ENCODE measurements at regions not wholly inside any gene's neighbourhood (a gene's known extent, or its start where the extent isn't known, plus 50 kb on each side); places are given as distances from the start of the nearest gene placed in this dataset.
"Not testable (repeated sequence)": the region's sequence is repeated elsewhere in the genome, so short reads cannot be mapped to it uniquely, and the experiment has no call there.

- TF ChIP-seq CTCF (IDR thresholded peaks at IDR 0.05), result no peak
- no peak for TF ChIP-seq ZFX (IDR thresholded peaks at IDR 0.05; ENCODE audit: borderline replicate concordance)
- no peak overlapping the region for H3K27ac ChIP-seq
These were observed 185.0 kb upstream of the TMEM196 start for GRCh38 chr7:19958309-19958896.

- TF ChIP-seq CTCF (IDR thresholded peaks at IDR 0.05) (no peak), ZFX (IDR thresholded peaks at IDR 0.05; ENCODE audit: borderline replicate concordance) (no peak)
- no peak overlapping the region for H3K27ac ChIP-seq
These were observed 184.2 kb upstream of the TMEM196 start for GRCh38 chr7:19957664-19958063.

GRCh38 chr7:19954166-19954565, 180.7 kb upstream of the TMEM196 start:
- not testable (repeated sequence) for H3K27ac ChIP-seq

- H3K27ac ChIP-seq, result not testable (repeated sequence)
These were observed 180.0 kb upstream of the TMEM196 start for GRCh38 chr7:19953411-19953810.

GRCh38 chr7:19948160-19948559, 174.7 kb upstream of the TMEM196 start:
- no peak for TF ChIP-seq ZFX (IDR thresholded peaks at IDR 0.05; ENCODE audit: borderline replicate concordance)
- no peak for TF ChIP-seq CTCF (IDR thresholded peaks at IDR 0.05)
- no peak overlapping the region for H3K27ac ChIP-seq

GRCh38 chr7:19944363-19945120, 171.1 kb upstream of the TMEM196 start:
- TF ChIP-seq CTCF (IDR thresholded peaks at IDR 0.05), result no peak
- H3K27ac ChIP-seq, result no peak overlapping the region

GRCh38 chr7:19939746-19940145, 166.3 kb upstream of the TMEM196 start:
- TF ChIP-seq ZFX (IDR thresholded peaks at IDR 0.05; ENCODE audit: borderline replicate concordance) (no peak), CTCF (IDR thresholded peaks at IDR 0.05) (no peak)
- no peak overlapping the region for H3K27ac ChIP-seq

- no peak overlapping the region for H3K27ac ChIP-seq
- no peak for TF ChIP-seq CTCF (IDR thresholded peaks at IDR 0.05)
- no peak for TF ChIP-seq ZFX (IDR thresholded peaks at IDR 0.05; ENCODE audit: borderline replicate concordance)
These were observed 159.3 kb upstream of the TMEM196 start for GRCh38 chr7:19932549-19933249.

All from 22Rv1 (cell line).